Stimulated activated CD8-positive, alpha-beta memory T cell treated with anti-CD3 and anti-CD28 coated beads, Interleukin-4, amount 100 ng/mL, for 4 hours (primary cell): ENCODE measurements at regions not wholly inside any gene's neighbourhood (a gene's known extent, or its start where the extent isn't known, plus 50 kb on each side); places are given as distances from the start of the nearest gene placed in this dataset.
"Not testable (repeated sequence)": the region's sequence is repeated elsewhere in the genome, so short reads cannot be mapped to it uniquely, and the experiment has no call there.

Experiments used
- DNase-seq, 2 donors: peaks; one replicate each; pipeline ENCODE4 v3.0.0-alpha.2; 2020; ENCODE audit warnings: low read depth in 2 of 2, low spot score in 1 of 2

- no peak for DNase-seq
Observed at GRCh38 chr10:131027256-131027655, 284.3 kb downstream of the TCERG1L start.

GRCh38 chr10:131031346-131031745 is 280.2 kb downstream of the TCERG1L start:
- DNase-seq, result no peak

- no peak for DNase-seq
Observed at GRCh38 chr10:131032329-131033165, 279.0 kb downstream of the TCERG1L start.

DNA sequence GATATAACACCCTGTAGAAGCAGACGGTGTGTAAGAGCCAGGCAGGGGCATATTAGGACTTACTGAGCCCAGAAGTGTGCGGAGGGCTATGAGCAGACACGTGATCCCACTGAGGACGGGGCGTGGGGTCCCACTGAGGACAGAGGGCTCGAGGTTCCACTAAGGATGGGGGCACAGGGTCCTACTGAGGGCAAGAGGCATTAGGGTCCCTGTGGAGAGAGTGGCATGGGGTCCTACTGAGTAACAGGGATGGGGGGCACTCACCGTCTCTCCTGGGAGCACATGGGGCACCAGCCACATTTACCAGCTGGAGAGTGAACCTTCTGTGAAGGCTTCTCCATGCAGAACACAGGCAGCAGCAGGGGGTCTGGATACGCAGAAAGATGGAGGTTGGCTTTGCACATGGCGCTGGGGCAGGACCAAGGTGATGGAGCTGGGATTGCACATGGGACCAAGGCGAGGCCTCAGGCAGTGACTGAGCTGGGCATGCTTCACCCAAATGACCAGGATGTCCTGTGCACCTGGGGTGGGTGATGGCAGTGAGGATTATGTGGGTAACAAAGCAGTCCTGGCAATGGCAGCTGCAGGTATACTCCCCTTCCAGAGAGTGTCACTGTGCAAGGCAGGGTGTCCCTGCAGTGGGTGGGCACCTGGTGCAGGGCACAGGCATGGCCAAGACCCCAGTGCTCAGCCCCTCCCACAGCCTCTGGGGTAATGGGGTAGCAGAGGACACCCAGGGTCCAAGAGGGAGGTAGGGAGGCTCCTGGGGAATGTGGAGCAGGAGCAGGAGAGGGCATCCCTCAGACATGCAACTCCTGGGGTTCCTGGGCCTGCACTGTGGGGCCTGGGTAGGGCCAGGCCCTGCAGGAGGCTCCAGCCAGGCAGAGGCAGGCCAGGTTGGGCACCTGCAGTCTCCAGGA is 278.1 kb downstream of the TCERG1L start:
- no peak for DNase-seq

DNA sequence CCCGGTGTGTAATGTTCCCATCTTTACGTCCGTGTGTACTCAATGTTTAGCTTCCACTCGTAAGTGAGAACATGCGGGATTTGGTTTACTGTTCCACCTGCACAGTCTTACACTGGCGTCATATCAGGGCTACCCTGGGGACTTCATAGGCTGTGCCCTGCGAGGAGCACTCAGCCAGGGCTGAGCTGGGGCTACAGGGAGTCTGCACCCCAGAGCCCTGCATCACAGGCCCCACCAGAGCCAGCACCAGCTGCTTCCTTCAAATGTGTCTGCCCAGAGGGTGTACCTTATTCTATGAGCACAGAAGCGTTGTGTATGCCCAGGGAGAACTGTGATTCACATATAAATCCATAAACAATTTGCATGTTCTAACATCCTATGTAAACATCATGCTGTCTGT is 277.1 kb downstream of the TCERG1L start:
- no peak for DNase-seq

GRCh38 chr10:131035779-131036178 is 275.7 kb downstream of the TCERG1L start:
- no peak for DNase-seq

DNA sequence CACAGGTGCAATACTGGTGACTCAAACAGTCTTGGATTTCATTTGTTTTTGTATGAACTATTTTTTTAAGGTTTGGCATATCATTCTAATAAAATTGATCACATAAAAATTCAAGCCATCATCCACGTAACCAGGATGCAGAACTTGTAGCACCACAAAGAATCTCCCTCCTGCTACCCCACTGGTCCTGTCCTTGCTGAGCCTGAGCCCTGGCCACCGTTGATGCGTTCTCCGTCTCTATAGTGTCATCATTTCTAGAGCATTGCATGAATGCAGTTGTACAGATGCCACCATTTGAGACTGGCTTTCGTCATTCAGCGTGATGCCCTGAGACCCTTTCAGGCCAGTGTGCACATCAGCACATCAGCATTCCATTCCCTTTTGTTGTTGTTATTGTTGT is 273.5 kb downstream of the TCERG1L start:
- DNase-seq, result no peak

GRCh38 chr10:131041031-131041430 is 270.5 kb downstream of the TCERG1L start:
- DNase-seq, result no peak

GRCh38 chr10:131041441-131041840 is 270.1 kb downstream of the TCERG1L start:
- no peak for DNase-seq

DNA sequence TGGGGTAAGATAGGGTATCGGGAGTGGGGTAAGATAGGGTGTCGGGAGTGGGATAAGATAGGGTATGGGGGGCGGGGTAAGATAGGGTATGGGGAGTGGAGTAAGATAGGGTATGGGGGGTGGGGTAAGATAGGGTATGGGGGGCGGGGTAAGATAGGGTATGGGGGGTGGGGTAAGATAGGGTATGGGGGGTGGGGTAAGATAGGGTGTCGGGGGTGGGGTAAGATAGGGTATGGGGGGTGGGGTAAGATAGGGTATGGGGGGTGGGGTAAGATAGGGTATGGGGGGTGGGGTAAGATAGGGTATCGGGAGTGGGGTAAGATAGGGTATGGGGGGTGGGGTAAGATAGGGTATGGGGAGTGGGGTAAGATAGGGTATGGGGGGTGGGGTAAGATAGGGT is 269.5 kb downstream of the TCERG1L start:
- DNase-seq, result not testable (repeated sequence)
